ENCODE measurements at regions not wholly inside any gene's neighbourhood (a gene's known extent, or its start where the extent isn't known, plus 50 kb on each side); places are given as distances from the start of the nearest gene placed in this dataset.

GRCh38 chr10:61016630-61017029, 72.6 kb upstream of the RHOBTB1 start:
- Histone ChIP-seq H3K79me1 (ENCODE audit: low read depth in 1 of 2, low read length in 2 of 2) (no peaks in the 10 kb centered on the region), H2BK120ac (ENCODE audit: low read depth, low read length) (no peak overlapping the region), H3K9me3 (ENCODE audit: control insufficient read depth, insufficient read depth, low read length) (no peaks in the 10 kb centered on the region), H3K4ac (ENCODE audit: low read depth, low read length) (no peak overlapping the region), H2AFZ (replicated peaks; ENCODE audit: low read length, poor library complexity) (no peak overlapping the region), H3K27ac (ENCODE audit: insufficient read depth, low read length) (no peak overlapping the region), H2AK9ac (replicated peaks; ENCODE audit: low read depth, low read length, poor library complexity) (no peak overlapping the region), H3K9ac (ENCODE audit: low read depth, low read length) (no peak overlapping the region), H4K91ac (ENCODE audit: insufficient read depth, low read depth, low read length) (no peak overlapping the region), H3K4me1 (ENCODE audit: control insufficient read depth, insufficient read depth, low read length) (no peaks in the 10 kb centered on the region), H2BK20ac (ENCODE audit: low read depth, low read length) (no peak overlapping the region), H4K5ac (ENCODE audit: low read depth, low read length) (no peak overlapping the region), H4K8ac (ENCODE audit: low read depth in 2 of 2, low read length in 2 of 2) (no peak overlapping the region), H2BK5ac (ENCODE audit: low read depth, low read length, poor library complexity, severe bottlenecking) (no peak overlapping the region), H3K14ac (replicated peaks; ENCODE audit: low read depth, low read length) (no peak overlapping the region), H3K9me1 (ENCODE audit: insufficient read depth, low read length) (no peaks in the 10 kb centered on the region), H2BK15ac (ENCODE audit: low read depth, low read length) (no peak overlapping the region), H3K27me3 (ENCODE audit: control insufficient read depth, insufficient read depth, low read length) (peaks cover 1% of the 10 kb centered on the region), H3K18ac (ENCODE audit: low read depth, low read length) (no peak overlapping the region), H3K36me3 (ENCODE audit: control insufficient read depth, insufficient read depth, low read length) (no peaks in the 10 kb centered on the region), H2AK5ac (ENCODE audit: low read depth, low read length) (no peak overlapping the region), H3K56ac (ENCODE audit: extremely low read depth, insufficient read depth, low read length) (no peak overlapping the region), H3K4me3 (ENCODE audit: insufficient read depth, low read depth, low read length) (no peak overlapping the region), H4K20me1 (ENCODE audit: insufficient read depth, low read length) (no peaks in the 10 kb centered on the region), H3K4me2 (ENCODE audit: low read depth, low read length) (no peak overlapping the region), H3K23ac (ENCODE audit: low read depth, low read length) (no peak overlapping the region)
- no TSS peak for BruUV-seq (replicated peaks)
- intact Hi-C loops (cut with micrococcal nuclease), result no loop called here
- in situ Hi-C loops (cut with MboI; ENCODE audit: low sequenced_read_pairs), result no loop called here
- no CpG with 5 or more reads among the region's 1 CpG for WGBS, 2 experiments (ENCODE audit: extremely low coverage in 2 of 2, insufficient read length in 1 of 2)
- ChIA-PET CTCF (no interaction called here), POLR2A (ENCODE audit: unreplicated experiment) (no interaction called here)
- no peak for DNase-seq
- no peak for ATAC-seq (ENCODE audit: low read depth)
- dilution Hi-C loops (cut with HindIII; ENCODE audit: low sequenced_read_pairs, unreplicated experiment), result no loop called here
- no peak for TF ChIP-seq CTCF (conservative IDR thresholded peaks at IDR 0.05; ENCODE audit: low read depth, low read length)
- TF ChIP-seq ELK1 (IDR thresholded peaks at IDR 0.05; ENCODE audit: borderline replicate concordance, low read depth, low read length), result no peak
- TF ChIP-seq SMC3 (IDR thresholded peaks at IDR 0.05; ENCODE audit: low read depth, low read length), result no peak
- TF ChIP-seq MAFK (IDR thresholded peaks at IDR 0.05; ENCODE audit: low read depth, low read length), result no peak
- TF ChIP-seq USF2 (IDR thresholded peaks at IDR 0.05; ENCODE audit: low read depth, low read length), result no peak
- no peak for TF ChIP-seq RCOR1 (IDR thresholded peaks at IDR 0.05; ENCODE audit: insufficient replicate concordance, low read length)
- TF ChIP-seq POLR2A (IDR thresholded peaks at IDR 0.05; ENCODE audit: low read depth, low read length), result no peak
